Brain microvascular endothelial cell (primary cell): ENCODE measurements at regions not wholly inside any gene's neighbourhood (a gene's known extent, or its start where the extent isn't known, plus 50 kb on each side); places are given as distances from the start of the nearest gene placed in this dataset.

Experiments
- DNase-seq: peaks from one replicate; pipeline ENCODE4 v3.0.0-alpha.2; 2020
- H3K27ac ChIP-seq: fragments of 250-450 bp; sonication (Bioruptor Pico); 2 replicates; pipeline ENCODE4 v1.5.1; 2020; ENCODE audit warnings: mild to moderate bottlenecking, moderate library complexity
- H3K27me3 ChIP-seq: fragments of 250-450 bp; sonication (Bioruptor Pico); replicated peaks from 2 replicates; pipeline ENCODE4 v1.5.1; 2020; ENCODE audit warnings: mild to moderate bottlenecking
- H3K36me3 ChIP-seq: fragments of 250-450 bp; sonication (Bioruptor Pico); replicated peaks from 2 replicates; pipeline ENCODE4 v1.5.1; 2020; ENCODE audit warnings: mild to moderate bottlenecking
- H3K4me3 ChIP-seq: 2 replicates; pipeline ENCODE4 v1.5.1; 2011; ENCODE audit warnings: low read depth, mild to moderate bottlenecking, control low read depth, low read length, moderate library complexity
- in situ Hi-C: cut with HindIII; loops from 2 replicates; pipeline ENCODE4 v1.10.0; 2017; ENCODE audit warnings: low sequenced_read_pairs, low pct_ligation_motif_present
- TF ChIP-seq, protein P1 (sequence below): IDR thresholded peaks from 2 replicates; pipeline ENCODE4 v1.5.1; 2011; ENCODE audit warnings: low read depth, mild to moderate bottlenecking, moderate library complexity, low read length, control low read depth, inconsistent platforms; ENCODE audit errors: missing control alignments

DNA sequence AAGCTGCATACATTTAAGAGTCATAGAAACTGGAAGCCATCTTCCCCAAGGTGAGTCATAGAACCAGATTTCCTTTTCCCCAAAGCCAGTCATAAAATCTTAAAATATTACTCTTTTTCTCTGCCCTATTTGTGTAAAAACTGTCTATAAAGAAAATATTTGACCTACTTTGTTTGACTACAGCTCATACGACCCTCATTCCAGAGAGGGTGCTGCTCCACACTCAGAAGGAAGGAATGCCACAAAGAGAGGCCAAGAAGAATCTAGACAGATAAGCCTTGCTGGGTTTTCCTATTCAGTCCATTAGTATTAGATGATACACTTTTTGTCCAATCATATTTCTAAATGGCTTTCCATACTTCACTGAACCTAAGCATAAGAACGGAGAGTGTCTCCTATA, 671.6 kb upstream of the SGO1 start:
- H3K27me3 ChIP-seq, result no peaks in the 10 kb centered on the region
- no peaks in the 10 kb centered on the region for H3K36me3 ChIP-seq
- peak; percentile 72 for DNase-seq
- TF ChIP-seq, protein P1, sequence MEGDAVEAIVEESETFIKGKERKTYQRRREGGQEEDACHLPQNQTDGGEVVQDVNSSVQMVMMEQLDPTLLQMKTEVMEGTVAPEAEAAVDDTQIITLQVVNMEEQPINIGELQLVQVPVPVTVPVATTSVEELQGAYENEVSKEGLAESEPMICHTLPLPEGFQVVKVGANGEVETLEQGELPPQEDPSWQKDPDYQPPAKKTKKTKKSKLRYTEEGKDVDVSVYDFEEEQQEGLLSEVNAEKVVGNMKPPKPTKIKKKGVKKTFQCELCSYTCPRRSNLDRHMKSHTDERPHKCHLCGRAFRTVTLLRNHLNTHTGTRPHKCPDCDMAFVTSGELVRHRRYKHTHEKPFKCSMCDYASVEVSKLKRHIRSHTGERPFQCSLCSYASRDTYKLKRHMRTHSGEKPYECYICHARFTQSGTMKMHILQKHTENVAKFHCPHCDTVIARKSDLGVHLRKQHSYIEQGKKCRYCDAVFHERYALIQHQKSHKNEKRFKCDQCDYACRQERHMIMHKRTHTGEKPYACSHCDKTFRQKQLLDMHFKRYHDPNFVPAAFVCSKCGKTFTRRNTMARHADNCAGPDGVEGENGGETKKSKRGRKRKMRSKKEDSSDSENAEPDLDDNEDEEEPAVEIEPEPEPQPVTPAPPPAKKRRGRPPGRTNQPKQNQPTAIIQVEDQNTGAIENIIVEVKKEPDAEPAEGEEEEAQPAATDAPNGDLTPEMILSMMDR, result no peak
- in situ Hi-C loops, result no loop called here
- peak overlapping the region; percentile 54 for H3K27ac ChIP-seq
- no peak overlapping the region for H3K4me3 ChIP-seq

DNA sequence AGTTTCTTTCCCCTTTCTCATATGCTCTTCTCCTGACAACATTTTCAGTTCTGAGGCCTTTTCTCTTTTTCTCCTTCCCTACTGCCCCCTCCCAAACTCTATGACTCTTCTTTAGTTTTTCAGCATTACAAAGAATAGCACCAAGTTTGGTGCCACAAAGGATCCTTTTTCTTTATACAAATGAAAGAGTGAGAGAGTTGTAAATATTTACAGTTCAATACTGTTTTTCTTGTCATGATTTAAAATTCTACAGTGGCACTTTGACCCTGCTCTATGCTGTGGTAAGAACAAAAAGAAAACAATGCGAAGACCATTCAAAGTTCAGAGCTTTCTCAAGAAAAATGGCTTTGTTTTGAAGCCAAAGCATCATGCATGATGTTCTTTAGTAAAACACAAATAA, 667.9 kb upstream of the SGO1 start:
- no peak overlapping the region for H3K4me3 ChIP-seq
- no peak for DNase-seq
- in situ Hi-C loops, result no loop called here
- no peaks in the 10 kb centered on the region for H3K36me3 ChIP-seq
- no peak overlapping the region for H3K27ac ChIP-seq
- TF ChIP-seq, protein P1, result no peak
- no peaks in the 10 kb centered on the region for H3K27me3 ChIP-seq

DNA sequence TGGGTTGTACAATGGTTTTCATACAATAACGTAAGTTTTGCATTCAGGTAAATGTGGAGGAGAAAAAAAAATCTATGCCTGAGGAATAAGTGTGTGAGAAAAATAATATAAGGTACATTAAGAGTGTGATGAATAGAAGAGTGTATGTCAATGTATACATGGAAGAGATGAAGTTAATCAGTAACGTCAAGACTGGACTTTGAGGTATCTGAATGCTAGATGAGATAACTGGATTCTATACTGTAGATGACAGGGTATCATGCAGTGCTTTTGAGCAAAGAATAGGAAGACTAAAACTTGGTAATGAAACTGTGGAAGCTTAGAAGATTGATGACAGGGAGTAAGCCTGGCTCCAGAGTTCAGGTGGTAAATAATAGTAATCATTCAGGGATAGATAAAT, 666.7 kb upstream of the SGO1 start:
- H3K36me3 ChIP-seq, result no peaks in the 10 kb centered on the region
- no peak overlapping the region for H3K27ac ChIP-seq
- DNase-seq, result no peak
- H3K27me3 ChIP-seq, result no peaks in the 10 kb centered on the region
- TF ChIP-seq, protein P1, result no peak
- no peak overlapping the region for H3K4me3 ChIP-seq
- in situ Hi-C loops, result no loop called here

DNA sequence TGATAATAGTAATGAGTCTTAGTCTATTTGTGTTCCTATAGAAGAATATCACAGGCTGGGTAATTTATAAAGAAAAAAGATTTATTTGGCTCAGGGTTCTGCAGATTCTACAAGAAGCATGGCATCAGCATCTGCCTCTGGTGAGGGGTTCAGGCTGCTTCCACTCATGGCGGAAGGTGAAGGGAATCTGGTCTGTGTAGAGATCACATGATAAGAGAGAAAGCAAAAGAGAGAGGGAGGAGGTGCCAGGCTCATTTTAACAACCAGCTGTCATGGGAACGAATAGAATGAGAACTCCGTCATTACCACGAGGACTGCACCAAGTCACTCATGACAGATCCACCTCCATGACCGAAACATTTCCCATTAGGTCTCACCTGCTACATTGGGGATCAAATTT, 664.0 kb upstream of the SGO1 start:
- DNase-seq, result no peak
- TF ChIP-seq, protein P1, result no peak
- Histone ChIP-seq H3K4me3 (no peak overlapping the region), H3K27ac (no peak overlapping the region), H3K27me3 (no peaks in the 10 kb centered on the region), H3K36me3 (no peaks in the 10 kb centered on the region)
- in situ Hi-C loops, result no loop called here

DNA sequence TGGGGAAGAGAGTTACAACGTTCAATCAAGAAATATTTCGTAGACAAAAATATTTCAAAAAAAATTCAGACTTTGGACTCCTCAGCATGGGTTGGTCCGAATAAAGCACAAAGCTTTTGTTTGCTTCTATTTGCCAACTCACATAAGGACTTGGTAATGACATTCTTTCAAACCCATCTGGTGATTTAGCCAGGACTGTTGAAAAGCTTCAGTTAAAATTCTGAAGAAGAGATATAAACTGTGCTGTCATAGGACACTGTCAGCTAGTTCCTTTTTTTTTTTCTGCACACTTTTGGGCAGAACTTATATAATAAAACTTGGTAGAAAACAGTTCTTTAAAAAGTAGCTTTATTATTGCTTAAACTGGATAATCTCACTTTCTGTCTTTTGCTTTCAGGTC, 660.8 kb upstream of the SGO1 start:
- H3K4me3 ChIP-seq, result no peak overlapping the region
- no peaks in the 10 kb centered on the region for H3K27me3 ChIP-seq
- H3K36me3 ChIP-seq, result no peaks in the 10 kb centered on the region
- in situ Hi-C loops, result no loop called here
- TF ChIP-seq, protein P1, result no peak
- DNase-seq, result no peak
- H3K27ac ChIP-seq, result no peak overlapping the region

DNA sequence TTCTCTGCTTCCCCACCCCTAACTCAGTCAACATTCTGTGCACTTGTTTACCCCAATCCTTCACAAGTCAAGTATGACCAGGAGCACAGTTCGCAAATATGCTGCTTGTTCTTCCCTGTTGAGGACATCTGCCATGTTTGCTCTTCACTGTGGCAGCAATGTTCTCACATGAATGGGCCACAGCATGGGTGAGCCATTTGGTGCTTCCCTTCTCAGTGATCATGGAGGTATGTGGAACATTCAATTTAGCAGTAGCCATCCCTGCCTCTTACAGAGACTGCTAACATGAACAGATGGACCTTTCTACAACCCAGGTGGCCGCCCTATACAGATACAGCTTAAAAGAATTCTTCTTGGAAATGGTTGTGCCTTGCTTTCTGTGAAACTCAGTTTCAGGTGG, 660.1 kb upstream of the SGO1 start:
- TF ChIP-seq, protein P1, result no peak
- no peak overlapping the region for H3K4me3 ChIP-seq

More for the DNA sequence above, 660.1 kb upstream of the SGO1 start:
- Histone ChIP-seq H3K36me3 (no peaks in the 10 kb centered on the region), H3K27ac (no peak overlapping the region), H3K27me3 (no peaks in the 10 kb centered on the region)
- in situ Hi-C loops, result no loop called here
- DNase-seq, result no peak
